ENCODE measurements at regions not wholly inside any gene's neighbourhood (a gene's known extent, or its start where the extent isn't known, plus 50 kb on each side); places are given as distances from the start of the nearest gene placed in this dataset.
"Not testable (repeated sequence)": the region's sequence is repeated elsewhere in the genome, so short reads cannot be mapped to it uniquely, and the experiment has no call there.

GRCh38 chr3:152774230-152774629, 60.7 kb upstream of the P2RY1 start:
- TF ChIP-seq FOXM1 (IDR thresholded peaks at IDR 0.05; ENCODE audit: borderline replicate concordance); HDGF (IDR thresholded peaks at IDR 0.05; ENCODE audit: borderline replicate concordance); ARNT (IDR thresholded peaks at IDR 0.05); FOXK2 (IDR thresholded peaks at IDR 0.05); SP1 (IDR thresholded peaks at IDR 0.05); ZNF384 (IDR thresholded peaks at IDR 0.05): not testable (repeated sequence)
